Activated T-cell treated with anti-CD3 and anti-CD28 coated beads, Interleukin-2, amount 50 U/mL, for 48 hours (primary cell): ENCODE measurements at regions not wholly inside any gene's neighbourhood (a gene's known extent, or its start where the extent isn't known, plus 50 kb on each side); places are given as distances from the start of the nearest gene placed in this dataset.

Experiments
- DNase-seq, 2 experiments: peaks; one replicate each; pipeline ENCODE4 v3.0.0-alpha.2; 2020

DNA sequence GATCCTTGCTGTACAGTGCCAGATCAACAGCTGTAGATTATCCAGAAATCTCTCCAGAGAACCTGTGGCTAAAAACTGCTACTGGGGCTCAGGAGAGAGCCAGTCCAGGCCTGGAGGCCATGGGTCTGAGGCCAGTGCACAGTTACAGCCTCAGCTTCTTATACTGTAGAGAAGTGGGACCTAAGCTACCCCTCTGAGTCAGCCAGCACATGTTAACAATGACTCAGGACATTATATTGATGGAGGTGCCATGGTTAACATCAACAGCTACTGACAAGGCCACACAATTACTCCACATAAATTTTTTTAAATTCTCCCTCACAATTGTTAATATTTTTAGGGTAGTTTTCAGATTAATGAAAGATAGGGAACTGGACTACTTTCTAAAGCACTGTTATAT, 138.5 kb downstream of the RBM26 start:
- DNase-seq: no peak

DNA sequence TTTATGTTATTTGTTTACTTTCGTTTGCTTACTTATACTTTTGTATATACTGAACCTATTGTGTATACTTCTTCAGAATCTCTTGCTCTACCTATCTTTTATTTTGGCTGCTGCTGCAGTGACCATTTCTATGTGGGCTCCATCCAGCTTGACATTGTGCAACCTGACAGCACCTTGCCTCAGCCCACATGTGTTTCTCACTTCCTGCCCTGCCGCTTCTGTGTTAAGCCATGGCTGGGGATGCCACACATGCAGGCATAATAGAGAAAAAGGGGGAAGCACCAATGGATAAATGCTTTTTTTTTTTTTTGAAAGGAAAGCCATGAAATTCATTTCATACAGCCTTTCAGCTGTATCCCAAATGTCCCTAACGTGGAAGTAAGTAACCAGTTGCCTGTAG, 147.6 kb downstream of the RBM26 start:
- DNase-seq: no peak

DNA sequence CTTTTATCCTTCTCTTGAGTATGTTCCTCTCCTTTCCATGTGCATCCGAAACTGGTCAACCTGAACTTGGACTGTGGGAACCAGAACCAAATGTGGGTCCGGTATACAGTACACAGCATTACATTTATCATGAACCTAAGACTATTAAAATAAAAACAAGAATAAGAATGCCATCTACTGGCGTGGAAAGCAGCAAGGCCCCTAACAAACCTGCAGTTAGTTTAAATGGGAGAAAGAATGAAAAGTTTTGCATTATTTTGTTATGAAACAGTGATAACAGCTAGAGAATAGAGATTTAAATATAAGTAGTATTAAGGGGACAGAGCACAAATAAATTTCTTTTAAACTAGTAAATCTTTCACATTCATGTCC, 159.5 kb downstream of the RBM26 start:
- DNase-seq: no peak

DNA sequence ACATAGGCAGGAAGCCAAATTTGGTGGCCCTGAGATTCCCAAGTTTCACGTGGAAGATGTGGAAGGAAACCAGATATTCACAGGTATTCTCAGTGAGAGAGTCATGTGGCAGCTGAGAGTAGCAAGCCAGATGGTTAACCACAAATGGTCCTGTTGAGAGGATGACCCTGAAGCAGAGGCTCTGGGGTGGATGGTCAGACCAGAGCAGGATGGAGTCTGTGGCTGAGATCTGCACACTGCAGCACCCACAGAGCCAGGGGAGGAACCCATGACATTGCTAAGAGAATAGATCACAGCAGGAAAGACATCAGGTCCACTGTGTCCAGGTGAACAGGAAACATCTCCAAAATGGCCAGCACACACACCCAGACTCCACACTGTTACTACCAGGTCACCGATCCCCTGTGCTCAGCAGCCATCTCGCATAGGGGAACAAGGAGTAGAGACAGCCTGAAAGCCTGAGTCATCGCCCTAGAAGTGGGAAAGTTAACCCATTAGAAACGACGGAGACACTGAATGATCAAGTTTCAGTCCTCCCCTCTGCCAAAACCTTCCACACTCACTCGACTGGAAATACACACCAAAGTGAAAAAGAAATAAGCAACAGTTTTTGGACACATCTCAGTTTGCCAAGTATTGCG, 160.0 kb downstream of the RBM26 start:
- DNase-seq: no peak

DNA sequence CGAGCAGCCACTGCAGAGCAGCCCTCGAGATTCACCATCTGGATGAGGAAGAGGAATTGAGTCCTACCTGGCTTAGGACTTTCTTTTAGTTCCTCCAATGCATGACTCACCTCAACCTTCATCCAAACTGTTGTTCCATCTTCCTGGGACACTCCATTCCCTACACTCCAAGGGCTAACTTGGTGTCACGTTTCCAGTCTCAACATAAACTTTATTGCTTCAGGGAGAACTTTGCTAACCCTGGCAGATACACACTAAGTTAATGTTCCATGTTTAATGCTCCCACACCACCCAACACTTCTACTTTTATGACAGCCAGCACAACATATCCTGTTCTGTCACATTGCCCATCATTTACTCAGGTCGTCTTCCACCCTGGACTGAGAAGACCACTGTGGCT, 164.4 kb downstream of the RBM26 start:
- no peak for DNase-seq

DNA sequence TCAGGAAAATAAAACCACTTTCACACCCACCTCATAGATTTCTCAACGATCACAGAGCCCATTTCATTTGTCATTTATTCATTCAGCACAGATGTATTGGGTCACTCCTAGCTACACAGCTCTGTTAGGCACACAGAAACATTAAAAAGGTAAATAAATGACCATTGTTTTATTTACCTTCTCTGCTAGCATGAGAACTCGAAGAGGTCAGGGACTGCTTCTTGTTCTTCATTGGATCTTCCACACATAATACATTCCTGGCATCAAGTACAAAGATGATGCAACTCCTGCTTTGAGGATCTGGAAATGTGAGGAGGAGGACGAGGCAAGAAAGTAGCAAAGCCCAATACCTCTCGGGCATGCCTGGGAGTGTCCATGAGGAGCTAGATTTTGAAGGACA, 168.1 kb downstream of the RBM26 start:
- no peak for DNase-seq

DNA sequence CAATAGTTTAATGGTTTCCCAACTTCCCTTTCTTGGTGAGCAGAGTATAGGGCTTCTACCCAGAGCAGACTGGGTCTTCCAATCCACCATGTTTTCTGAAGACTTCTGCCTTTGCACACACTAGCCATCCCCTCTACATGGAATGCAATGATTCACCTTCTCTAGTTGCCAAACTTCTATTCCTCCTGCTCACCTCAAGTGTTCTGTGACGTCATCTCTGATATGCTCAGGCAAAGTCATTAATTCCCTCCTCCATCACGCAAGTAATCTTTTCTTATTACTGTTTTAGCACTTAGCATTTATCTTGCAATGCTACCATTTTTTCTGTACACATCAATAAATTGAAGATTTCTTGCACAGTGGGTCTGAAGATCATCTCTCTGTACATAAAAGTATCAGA, 174.2 kb downstream of the RBM26 start:
- no peak for DNase-seq

DNA sequence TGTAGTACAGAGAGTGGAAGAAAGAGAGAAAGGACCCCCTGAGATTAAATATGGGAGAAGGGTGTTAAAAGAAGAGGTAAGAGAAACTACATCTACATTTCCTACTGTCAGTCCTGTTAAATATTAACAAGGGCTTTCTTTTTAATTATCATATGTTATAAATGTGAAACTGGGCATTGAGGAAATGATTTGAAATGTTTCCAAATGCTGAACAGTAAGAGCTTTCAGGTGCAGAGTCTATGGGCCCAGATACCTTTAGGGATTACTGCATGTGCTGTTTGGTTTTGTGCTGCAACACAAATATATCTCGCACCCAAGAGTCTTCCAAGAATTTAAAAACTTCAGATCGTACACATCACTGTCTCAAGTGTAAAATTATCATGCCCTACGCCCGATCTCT, 176.3 kb downstream of the RBM26 start:
- no peak for DNase-seq

DNA sequence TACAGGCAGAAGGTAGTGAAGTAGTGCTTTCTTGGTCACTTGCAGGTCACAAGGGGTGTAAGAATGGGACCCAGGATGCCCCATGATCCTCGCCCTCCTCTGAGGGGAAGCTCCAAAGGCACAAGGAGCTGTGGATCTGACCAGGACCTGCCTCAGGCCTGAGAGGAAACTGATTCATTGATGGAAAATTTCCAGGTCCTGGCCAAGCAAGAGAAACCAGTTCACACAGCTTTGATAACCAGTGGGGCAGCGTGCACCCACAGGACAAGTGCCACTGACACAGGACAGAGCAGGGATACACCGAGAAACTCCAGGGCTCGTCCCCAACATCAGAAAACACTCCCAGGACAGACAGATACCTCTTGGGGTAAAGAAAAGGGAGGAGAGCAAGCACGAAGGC, 177.1 kb downstream of the RBM26 start:
- DNase-seq: no peak

DNA sequence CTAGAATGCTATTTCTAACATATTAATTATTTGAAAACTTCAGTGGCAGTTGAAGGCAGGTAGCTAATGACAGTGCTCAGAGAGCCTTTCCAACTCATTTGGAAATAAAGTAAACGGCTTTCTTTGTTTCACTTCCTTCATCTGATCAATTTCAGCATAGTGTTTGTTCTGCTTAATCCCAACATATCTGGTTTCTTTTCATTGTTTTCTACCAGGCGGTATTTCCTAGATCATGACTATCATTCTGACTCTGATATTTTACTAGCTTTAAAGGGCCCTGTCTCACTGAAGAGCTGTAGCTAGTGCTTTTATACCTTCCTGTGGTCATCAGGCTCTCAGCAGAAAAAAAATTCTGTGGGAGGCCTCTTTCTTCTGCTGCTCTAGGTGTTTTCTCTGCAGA, 178.6 kb downstream of the RBM26 start:
- no peak for DNase-seq

DNA sequence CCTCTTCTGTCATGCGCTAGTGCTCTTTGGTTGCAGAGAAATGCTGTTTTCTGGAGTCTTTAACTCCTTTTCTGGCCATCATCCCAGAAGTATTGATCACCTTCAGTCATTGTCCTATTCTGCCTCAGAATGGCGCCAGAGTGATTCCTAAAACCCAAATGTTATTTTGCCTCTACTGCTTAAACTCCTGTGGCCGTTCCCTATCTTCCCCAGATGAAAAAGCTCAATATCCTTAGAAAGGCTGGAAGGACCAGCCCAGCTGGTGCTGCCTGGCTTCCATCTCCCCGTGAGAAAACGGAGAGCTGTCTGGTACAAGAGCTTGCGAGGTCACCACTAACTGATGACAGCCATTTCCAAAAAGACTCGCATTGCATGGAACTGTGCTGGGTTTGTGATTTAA, 179.1 kb downstream of the RBM26 start:
- no peak for DNase-seq

DNA sequence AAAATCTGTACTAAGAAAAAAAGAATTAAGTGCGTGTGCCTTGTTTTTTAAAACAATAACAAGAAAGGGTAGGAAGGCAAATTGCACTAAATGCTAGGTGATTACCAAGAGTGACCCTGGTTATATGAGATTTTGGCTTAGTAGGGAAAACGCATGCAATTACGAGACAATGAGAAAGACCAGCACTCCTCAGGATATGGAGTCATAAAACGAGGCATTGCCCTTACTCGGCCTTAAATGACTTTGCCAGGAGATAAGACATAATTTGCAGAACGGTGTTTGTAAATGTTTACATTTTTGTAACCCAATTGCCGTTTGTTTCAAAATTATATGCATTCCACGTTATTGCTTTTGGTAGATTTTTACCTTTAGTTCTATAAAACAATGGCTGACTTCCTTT, 179.8 kb downstream of the RBM26 start:
- no peak for DNase-seq

DNA sequence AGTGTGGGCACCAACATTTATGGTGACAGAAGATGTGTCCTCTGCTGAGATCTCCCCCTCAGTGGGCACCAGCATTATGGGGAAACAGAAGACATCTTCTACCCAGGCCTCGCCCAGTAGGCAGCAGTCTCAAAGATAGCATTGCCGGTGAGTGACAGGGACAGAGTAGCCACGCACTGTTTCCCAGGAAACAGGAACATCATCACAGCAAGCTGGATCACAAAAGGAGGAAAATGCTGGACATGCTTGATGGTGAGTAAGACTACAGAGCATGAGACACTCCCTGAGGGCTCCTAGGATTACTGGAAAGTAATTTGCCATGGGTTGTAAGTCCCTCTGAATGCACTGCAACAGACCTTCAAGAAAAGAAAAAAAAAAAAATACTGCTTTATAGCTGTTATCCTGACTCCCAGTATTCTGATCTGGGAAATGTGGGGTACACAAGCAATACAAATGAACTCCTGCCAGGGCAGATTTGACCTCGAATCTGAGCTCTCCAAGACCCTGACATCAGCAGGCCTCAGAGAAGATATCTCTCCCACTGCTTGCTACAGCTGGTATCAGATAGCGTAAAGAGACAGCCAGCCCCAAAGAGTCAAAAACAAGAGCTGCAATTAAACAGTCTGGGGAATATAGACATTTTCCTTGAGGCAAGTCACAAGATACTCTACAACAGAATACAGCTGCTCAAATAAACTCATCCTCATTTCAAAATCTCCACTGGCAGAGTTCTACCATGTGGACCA, 180.4 kb downstream of the RBM26 start:
- no peak for DNase-seq

DNA sequence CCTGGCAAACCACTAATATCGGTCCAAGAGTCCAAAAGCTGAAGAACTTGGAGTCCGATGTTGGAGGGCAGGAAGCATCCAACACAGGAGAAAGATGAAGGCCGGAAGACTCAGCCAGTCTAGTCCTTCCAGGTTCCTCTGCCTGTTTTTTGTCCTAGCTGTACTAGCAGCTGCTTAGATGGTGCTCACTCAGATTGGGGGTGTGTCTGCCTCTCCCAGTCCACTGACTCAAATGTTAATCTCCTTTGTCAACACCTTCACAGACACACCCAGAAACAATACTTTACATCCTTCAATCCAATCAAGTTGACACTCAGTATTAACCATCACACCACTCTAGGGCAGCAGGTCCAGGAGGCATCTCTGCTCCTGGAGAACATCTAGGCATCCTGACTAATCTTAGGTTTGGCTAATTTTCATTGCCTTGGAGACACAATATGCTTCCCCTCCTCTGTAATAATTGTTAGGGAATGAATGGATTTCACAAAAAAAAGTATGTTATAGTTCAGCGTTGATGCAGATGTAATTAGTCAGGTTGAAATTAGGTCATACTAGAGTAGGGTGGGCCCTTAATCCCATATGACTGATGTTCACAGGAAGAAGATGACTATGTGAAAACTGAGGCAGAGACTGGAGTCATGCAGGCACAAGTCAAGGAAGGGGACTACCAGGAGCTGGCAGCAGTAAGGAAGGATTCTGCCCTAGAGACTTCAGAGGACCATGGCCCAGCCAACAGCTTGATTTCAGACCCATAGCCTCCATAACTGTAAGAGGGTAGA, 183.4 kb downstream of the RBM26 start:
- no peak for DNase-seq

DNA sequence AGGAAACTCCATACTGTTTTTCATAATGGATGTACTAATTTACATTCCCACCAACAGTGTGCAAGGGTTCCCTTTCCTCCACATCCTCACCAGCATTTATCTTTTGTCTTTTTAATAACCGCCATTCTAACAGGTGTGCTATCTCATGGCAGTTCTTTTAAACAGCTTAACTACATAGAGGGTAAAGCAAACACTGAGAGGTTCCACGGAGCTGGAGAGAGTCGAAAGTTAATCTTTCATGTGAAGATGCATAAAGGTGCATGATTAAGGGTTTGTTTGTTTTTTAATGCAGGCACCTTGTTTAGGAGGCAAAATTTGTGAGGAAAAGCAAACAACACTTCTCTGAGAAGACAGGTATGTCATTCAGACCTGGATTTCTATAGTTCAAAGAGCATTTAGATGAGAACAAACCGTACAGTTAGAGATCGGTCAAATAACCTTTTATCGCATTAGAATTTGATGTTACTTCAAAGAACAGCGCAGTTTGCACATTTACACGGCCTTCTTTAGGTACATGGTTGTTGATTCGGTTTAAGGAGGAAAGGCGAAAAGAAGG, 193.9 kb downstream of the RBM26 start:
- DNase-seq: no peak

DNA sequence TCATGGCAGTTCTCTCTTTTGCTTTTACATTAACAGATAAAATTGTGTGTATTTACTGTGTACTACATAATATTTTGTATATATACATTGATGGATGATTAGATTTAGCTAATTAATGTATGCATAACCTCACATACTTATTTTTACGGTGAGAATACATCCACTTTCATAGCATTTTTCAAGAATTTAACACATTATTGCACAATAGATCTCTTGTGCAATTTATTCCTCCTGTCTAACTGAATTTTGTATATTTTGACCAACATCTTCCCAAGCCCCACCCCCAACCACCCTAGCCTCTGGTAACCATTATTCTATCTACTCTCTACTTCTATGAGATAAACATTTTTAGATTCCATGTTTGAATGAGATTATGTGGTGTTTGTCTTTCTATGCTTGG, 194.7 kb downstream of the RBM26 start:
- no peak for DNase-seq

DNA sequence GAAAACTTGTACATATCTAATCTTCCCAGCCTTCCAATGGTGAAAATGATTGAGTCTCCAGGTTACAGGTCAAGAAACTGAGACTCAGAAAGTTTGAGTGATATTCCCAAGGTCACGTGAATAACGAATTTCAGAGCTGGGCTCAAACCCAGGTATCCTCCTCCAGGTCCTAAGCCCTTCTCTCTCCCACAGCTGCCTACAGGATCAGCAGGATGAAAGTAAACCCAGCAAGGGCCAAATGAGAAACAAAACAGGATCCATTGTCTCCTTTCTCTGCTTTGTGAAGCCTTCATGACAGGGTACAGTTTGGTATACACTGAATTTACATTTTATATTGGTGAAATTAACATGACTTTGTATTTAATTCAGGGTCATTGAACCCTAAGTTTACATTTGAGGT, 208.1 kb downstream of the RBM26 start:
- no peak for DNase-seq

DNA sequence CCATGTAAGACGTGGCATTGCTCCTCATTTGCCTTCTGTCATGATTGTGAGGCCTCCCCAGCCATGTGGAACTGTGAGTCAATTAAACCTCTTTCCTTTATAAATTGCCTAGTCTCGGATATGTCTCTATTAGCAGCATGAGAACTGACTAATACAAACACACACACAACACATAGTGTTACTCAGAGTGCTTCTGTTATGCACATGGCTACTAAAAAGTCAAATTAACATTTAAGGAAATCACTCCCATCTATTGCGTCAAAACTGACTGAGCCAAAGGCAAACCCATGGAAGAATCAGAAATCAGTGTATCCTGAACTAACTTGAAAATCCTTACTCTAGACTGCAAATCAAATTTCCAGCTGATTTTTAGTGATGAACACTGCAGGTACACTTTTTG, 209.2 kb downstream of the RBM26 start:
- no peak for DNase-seq

DNA sequence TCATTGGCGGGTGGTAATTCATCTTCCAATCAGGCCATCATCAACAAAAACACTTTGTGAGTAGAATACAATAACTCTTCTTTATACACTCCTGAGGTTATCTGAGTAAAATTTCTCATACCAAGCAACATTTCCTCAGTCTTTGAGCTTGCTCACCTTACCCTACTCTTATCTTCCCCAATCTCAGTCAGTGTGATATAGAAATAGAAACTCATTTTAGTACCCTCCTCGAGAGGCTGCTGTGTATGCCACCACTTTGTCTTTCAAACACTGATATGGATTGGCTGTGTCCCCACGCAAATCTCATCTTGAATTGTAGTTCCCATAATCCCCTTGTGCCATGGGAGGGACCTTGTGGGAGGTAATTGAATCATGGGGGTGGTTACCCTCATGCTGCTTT, 209.7 kb downstream of the RBM26 start:
- DNase-seq: peak; percentile 19 to 28

DNA sequence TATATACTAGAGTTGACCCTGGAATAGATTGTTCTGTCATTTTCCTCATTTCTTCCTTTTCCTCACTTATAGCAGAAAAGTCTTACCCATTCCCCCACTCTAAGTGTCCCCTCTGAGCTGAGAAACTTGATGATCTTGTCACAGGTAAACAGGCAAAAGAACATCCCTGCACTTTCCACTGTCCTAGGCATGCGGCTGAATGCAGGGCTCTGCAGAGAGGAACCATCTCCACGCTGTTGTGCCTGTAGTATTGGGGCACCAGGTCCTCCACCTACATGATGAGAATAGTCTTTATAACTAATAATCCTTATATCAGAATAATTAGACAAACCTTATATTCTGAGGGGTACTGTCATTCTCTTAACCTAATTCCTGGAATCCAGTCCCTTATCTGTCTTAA, 211.3 kb downstream of the RBM26 start:
- no peak for DNase-seq

DNA sequence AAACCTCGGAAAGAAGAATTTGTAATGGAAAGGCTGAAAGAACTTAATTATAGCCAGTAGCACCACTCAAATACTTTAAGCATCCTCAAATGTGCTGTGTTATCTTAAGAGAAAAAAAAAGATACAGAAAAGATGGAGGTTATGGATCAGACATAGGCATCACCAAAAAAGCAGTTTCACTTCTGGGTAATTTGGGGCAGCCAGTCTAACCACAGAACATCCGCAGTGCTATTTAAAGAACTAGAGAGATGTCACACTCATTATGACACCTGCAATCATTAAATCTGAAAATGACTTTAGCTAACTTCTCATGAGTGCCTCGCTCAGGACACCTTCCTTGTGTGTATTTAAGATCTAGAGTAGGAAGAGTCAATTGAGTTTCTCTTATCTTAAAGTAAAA, 211.8 kb downstream of the RBM26 start:
- DNase-seq: peak; percentile 32 to 56

DNA sequence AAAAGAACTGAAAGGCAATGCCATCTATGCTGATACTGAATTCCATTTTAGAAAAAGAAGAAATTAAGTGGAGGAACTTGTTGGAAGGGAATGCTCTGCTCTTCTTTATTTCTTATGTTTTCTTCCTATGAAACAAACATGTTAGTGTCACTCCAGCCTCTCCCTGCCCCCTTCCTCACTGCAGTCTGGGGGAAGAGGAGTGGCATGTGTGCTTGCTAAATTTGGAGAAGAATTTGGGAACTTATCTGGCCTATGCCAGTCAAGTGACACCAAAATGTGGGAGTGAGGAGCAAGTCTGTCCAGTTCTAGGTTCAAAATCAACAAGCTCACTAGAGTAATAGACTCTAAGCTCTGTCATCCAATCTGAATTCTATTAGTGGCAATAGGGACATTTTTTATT, 214.6 kb downstream of the RBM26 start:
- no peak for DNase-seq

DNA sequence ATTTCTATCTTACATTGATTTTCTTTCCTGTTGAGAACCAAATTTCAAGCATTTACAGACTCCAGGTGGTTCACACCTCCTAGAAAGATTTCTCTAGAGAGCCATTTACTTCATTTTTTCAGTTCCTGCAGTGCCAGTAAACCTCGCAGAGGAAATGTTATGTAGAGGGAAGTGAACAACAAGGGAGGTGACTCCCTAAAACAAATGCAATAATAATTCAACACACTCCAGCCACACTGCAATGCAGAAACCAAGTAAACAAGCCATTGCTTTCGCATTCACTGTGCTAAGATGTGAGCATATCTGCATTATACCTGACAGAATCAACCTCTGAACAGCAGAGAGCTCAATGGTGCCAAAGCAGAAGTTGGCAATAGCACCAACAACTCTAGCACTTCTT, 215.1 kb downstream of the RBM26 start:
- DNase-seq: no peak
